MM.1S (cell line): ENCODE measurements at regions not wholly inside any gene's neighbourhood (a gene's known extent, or its start where the extent isn't known, plus 50 kb on each side); places are given as distances from the start of the nearest gene placed in this dataset.

Experiments
- CTCF ChIP-seq: fragments of 300-600 bp; sonication (generic); IDR thresholded peaks from 2 replicates; pipeline ENCODE4 v1.5.1; 2016; ENCODE audit warnings: antibody characterized with exemption, low read length, mixed read lengths
- EZH2phosphoT487 ChIP-seq: fragments of 300-600 bp; sonication (generic); IDR thresholded peaks from 2 replicates; pipeline ENCODE4 v1.6.1; 2018; ENCODE audit warnings: antibody characterized with exemption, low read length

- TF ChIP-seq CTCF, result no peak
- TF ChIP-seq EZH2phosphoT487, result no peak
Observed at GRCh38 chr17:34832376-34832775, 128.9 kb downstream of the CCT6B start.
